Common myeloid progenitor, CD34-positive (primary cell): ENCODE measurements at regions not wholly inside any gene's neighbourhood (a gene's known extent, or its start where the extent isn't known, plus 50 kb on each side); places are given as distances from the start of the nearest gene placed in this dataset.

Experiments
- CTCF ChIA-PET: fragments of 350-600 bp; sonication (Branson Sonifier 250); formaldehyde crosslinking; loops from one replicate; lab custom pipeline; 2021; ENCODE audit warnings: antibody characterized with exemption; lab: Charles Lee
- POLR2A ChIA-PET: fragments of 350-600 bp; sonication (Branson Sonifier 250); formaldehyde crosslinking; loops from one replicate; lab custom pipeline; 2021; ENCODE audit warnings: antibody characterized with exemption; lab: Charles Lee
- DNase-seq, 3 donors: peaks; one replicate each; pipeline versions ENCODE4 v3.0.0 to v3.0.0-alpha.2; 2013
- H3K27ac ChIP-seq, 2 experiments: 1 replicate in 1 of 2; 2 replicates in 1 of 2; pipeline ENCODE4 v1.7.0; 2013; ENCODE audit warnings: inconsistent platforms in 2 of 2, low read length in 2 of 2, mild to moderate bottlenecking in 2 of 2, low read depth in 1 of 2, moderate library complexity in 1 of 2; ENCODE audit not compliant: severe bottlenecking in 2 of 2, insufficient read depth in 1 of 2, poor library complexity in 1 of 2
- H3K27me3 ChIP-seq, 5 experiments: replicated peaks in 2 of 5; 1 replicate in 3 of 5; 2 replicates in 2 of 5; pipeline versions ENCODE4 v1.6.1 to v1.7.0; 2013; ENCODE audit warnings: low read length in 4 of 5, mild to moderate bottlenecking in 2 of 5, moderate library complexity in 2 of 5, inconsistent platforms in 1 of 5; ENCODE audit not compliant: insufficient read depth in 5 of 5, control insufficient read depth in 4 of 5
- H3K36me3 ChIP-seq, 4 experiments: 1 replicate in 2 of 4; 2 replicates in 2 of 4; pipeline versions ENCODE4 v1.6.1 to v1.7.0; 2013; ENCODE audit warnings: low read length in 3 of 4, control low read depth in 1 of 4, mild to moderate bottlenecking in 1 of 4; ENCODE audit not compliant: control insufficient read depth in 4 of 4, insufficient read depth in 4 of 4
- H3K4me1 ChIP-seq, 4 experiments: 1 replicate in 3 of 4; 2 replicates in 1 of 4; pipeline versions ENCODE4 v1.6.1 to v1.7.1; 2013; ENCODE audit warnings: low read length in 3 of 4, mild to moderate bottlenecking in 3 of 4, control low read depth in 1 of 4, inconsistent platforms in 1 of 4, moderate library complexity in 1 of 4; ENCODE audit not compliant: control insufficient read depth in 4 of 4, insufficient read depth in 4 of 4; ENCODE audit errors: control extremely low read depth in 1 of 4
- H3K4me3 ChIP-seq, 7 experiments: 1 replicate in 4 of 7; 2 replicates in 3 of 7; pipeline versions ENCODE4 v1.5.1 to v1.7.0; 2013; ENCODE audit warnings: mild to moderate bottlenecking in 7 of 7, low read length in 6 of 7, moderate library complexity in 6 of 7, inconsistent platforms in 2 of 7, low read depth in 2 of 7, control low read depth in 1 of 7; ENCODE audit not compliant: insufficient read depth in 4 of 7, control insufficient read depth in 1 of 7; ENCODE audit errors: extremely low read depth in 1 of 7
- H3K9me3 ChIP-seq, 5 experiments: 1 replicate in 4 of 5; 2 replicates in 1 of 5; pipeline versions ENCODE4 v1.6.1 to v1.7.1; 2013; ENCODE audit warnings: low read length in 4 of 5, mild to moderate bottlenecking in 2 of 5, inconsistent platforms in 1 of 5, low read depth in 1 of 5, moderate library complexity in 1 of 5; ENCODE audit not compliant: control insufficient read depth in 4 of 5, insufficient read depth in 2 of 5; ENCODE audit errors: control extremely low read depth in 1 of 5
- WGBS: methylation state at CpG from one replicate; pipeline ENCODE4 v1.1.5; 2013; ENCODE audit not compliant: insufficient coverage; 5-methylcytosine and 5-hydroxymethylcytosine counted together

DNA sequence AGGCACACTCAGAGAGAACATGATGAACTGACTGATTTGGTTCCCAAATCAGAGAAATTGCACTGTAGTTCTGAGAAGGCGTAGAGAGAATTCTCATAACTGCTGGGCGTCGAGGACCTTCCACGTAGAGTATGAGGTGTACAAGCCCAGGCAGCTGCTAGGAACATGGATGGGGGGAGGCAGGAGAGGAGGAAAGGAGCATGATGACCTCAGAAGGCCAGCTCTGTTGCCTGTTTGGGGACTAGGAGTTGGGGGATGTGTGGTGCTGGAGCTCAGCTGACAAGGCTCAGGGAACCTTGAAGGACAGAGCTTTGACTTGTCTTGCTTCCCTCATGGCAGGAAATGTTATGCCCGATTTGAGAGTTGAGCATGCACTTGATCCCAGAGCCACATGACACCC lies 485.4 kb downstream of the IRX1 start:
- H3K36me3 ChIP-seq = no peaks in the 10 kb centered on the region
- no peaks in the 10 kb centered on the region for H3K4me1 ChIP-seq
- no peak overlapping the region for H3K4me3 ChIP-seq
- 100% methylated on average over 4 of the region's 5 CpGs for WGBS
- CTCF ChIA-PET = no interaction called here
- DNase-seq = no peak
- H3K9me3 ChIP-seq = no peaks in the 10 kb centered on the region
- H3K27me3 ChIP-seq = peaks cover 0 to 2% (median 0%) of the 10 kb centered on the region in 5 experiments
- H3K27ac ChIP-seq = no peak overlapping the region
- POLR2A ChIA-PET = no interaction called here

DNA sequence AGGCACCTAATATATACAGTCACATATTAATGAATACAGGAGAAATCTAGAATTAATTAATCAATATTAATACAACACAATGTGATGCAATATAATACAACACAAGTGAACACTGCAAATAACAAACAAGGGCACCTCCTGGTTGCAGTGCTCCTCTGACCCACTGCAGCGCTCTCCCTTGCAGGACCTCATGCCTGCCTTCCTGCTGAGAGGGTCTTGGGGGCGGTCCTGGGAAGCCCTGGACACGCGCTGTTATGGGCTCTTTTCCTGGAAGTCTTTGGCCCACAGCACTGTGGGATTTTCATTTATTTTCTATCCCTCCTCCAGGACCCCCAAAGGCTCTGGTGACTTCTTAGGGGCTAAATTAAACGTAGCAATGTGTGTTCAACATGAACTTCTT lies 485.8 kb downstream of the IRX1 start:
- no peak overlapping the region for H3K27ac ChIP-seq
- H3K36me3 ChIP-seq = no peaks in the 10 kb centered on the region
- CTCF ChIA-PET = no interaction called here
- peaks cover 0 to 2% (median 0%) of the 10 kb centered on the region in 5 experiments for H3K27me3 ChIP-seq
- 88% methylated on average over 5 of the region's 5 CpGs for WGBS
- POLR2A ChIA-PET = no interaction called here
- no peak for DNase-seq
- no peaks in the 10 kb centered on the region for H3K9me3 ChIP-seq
- H3K4me3 ChIP-seq = no peak overlapping the region
- H3K4me1 ChIP-seq = no peaks in the 10 kb centered on the region

DNA sequence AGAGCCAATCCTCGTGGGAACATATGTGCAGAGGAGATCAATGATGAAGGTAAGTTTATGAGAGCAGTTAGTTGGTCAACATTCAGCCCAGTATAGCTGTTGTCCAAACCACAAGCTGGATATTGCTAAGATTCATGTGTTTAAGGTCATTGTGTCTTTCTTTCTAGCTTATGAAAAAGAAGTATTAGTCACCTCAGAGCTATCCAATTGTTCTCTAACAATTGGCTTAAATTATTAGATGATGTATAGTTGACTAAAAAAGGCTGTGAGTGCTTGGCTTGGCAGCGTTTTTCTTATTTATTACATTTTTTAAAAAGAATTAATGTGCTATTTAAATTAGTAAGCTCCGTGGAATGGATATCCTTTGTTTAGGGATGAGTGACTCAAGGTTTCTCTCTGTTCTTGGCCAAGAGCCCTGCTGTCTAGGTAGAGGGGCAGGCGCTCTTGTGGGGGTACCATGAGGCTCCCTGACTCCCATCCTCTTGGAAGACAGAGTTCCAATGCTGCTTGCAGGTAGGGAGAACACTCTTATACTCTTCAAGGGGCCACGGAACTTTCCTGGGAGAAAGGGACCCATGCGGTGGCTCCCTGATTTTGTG lies 487.4 kb downstream of the IRX1 start:
- Histone ChIP-seq H3K9me3 (no peaks in the 10 kb centered on the region), H3K27me3 (no peaks in the 10 kb centered on the region), H3K27ac (no peak overlapping the region), H3K4me3 (no peak overlapping the region), H3K36me3 (no peaks in the 10 kb centered on the region), H3K4me1 (no peaks in the 10 kb centered on the region)
- 100% methylated on average over 1 of the region's 6 CpGs for WGBS
- ChIA-PET POLR2A (no interaction called here), CTCF (no interaction called here)
- DNase-seq = no peak

DNA sequence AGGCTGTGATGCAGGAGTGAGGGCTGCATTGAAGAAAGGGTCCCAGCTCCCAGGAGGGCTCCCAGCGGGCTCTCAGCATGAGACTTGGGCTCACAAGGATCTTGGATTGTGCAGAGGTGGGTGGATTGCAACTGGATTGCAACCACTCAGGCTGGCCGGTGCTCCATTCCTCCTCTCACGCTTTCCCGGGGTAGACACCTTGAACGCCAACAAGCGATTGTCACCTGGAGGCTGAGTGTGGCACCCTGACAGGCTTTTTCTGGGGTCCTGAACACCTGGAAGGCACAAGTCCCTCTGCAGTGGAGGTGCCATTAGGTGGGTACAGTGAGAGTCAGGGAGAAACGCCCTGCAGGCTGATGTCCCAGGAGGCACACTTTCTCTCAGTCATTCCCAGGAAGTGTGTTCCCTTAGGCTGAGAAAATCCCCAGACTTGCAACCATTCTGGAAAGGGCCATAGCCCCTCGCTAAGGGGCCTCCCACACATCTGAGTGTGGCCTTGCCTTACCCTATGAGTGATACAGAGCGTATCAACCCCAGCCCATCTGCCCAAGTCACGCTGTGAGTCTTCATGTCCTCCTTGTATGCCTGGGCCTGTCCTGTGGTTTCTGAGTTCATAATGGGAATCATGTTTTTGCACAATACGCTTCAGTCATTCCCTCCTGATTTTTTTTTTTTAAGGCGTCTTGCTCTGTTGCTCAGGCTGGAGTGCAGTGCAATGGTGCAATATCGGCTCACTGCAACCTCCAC lies 488.1 kb downstream of the IRX1 start:
- no peaks in the 10 kb centered on the region for H3K36me3 ChIP-seq
- POLR2A ChIA-PET = no interaction called here
- CTCF ChIA-PET = no interaction called here
- no peak overlapping the region for H3K4me3 ChIP-seq
- H3K27ac ChIP-seq = no peak overlapping the region
- no peak for DNase-seq
- H3K4me1 ChIP-seq = no peaks in the 10 kb centered on the region
- H3K27me3 ChIP-seq = no peaks in the 10 kb centered on the region
- 89% methylated on average over 13 of the region's 13 CpGs for WGBS
- peaks cover 0 to under 1% (median 0%) of the 10 kb centered on the region in 5 experiments for H3K9me3 ChIP-seq

DNA sequence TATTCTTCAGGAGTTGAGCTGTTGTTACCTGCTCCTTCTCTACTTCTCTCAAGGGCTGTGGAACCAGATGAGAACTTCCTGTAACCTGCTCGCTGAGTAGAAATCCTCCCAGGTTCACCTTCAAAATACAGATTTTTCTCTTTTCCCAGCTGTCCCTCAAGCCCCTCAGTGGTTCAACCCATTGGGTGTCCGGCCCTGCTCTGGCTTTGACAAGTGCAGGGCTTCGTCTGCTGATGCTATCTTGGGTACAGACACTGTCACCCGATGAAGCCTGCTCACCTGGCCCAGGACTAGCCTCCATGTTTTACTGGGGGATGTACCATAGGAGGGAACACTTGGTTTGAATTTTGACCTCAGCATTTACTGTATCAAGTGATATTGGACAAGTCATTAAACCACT lies 490.4 kb downstream of the IRX1 start:
- 93% methylated on average over 4 of the region's 4 CpGs for WGBS
- Histone ChIP-seq H3K4me1 (no peaks in the 10 kb centered on the region), H3K4me3 (no peak overlapping the region), H3K36me3 (no peaks in the 10 kb centered on the region), H3K27ac (no peak overlapping the region), H3K27me3 (no peaks in the 10 kb centered on the region), H3K9me3 (peaks cover 0 to 3% (median 0%) of the 10 kb centered on the region in 5 experiments)
- DNase-seq = no peak
- ChIA-PET CTCF (no interaction called here), POLR2A (no interaction called here)

DNA sequence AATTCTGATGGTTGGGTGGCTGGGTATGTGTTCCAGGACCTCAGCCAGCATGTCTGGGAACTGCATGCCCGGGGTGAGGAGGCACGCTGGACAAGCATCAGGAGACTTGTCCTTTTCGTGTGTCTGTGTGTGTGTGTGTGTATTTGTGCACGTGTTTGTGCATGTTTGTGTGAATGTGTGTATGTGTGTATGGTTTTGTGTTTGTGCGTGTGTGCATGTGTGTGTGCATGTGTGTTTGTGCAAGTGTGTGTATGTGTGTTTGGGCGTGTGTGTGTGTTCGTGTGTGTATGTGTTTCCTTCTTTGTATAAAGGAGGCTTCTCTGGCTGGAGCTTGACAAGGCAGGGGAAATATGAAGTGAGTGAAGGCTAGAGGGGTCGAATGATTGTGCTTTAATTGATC lies 491.5 kb downstream of the IRX1 start:
- no peak for DNase-seq
- CTCF ChIA-PET = no interaction called here
- no peak overlapping the region for H3K4me3 ChIP-seq
- POLR2A ChIA-PET = no interaction called here
- no peaks in the 10 kb centered on the region for H3K27me3 ChIP-seq
- H3K4me1 ChIP-seq = no peaks in the 10 kb centered on the region
- WGBS = 100% methylated on average over 6 of the region's 8 CpGs
- no peak overlapping the region for H3K27ac ChIP-seq
- H3K36me3 ChIP-seq = no peaks in the 10 kb centered on the region
- H3K9me3 ChIP-seq = peaks cover 0 to 3% (median 0%) of the 10 kb centered on the region in 5 experiments

DNA sequence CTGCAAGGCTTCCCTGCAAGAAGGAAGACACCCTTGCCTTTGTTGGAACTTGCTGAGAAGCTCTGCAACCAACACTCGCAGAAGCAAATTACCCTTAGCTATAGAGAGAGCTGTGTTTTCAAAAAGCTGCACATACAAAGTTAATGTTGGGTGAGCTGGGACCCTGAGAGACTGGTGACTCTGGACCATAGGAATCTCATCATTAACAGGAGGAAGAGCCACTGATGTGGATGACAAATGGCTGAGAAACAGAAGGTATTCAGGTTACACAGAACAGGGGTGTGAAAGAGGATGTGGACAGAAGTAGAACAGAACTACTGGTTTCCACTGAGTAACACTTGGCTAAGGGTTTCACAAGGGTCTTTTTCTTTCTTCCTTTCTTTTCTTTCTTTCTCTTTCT lies 493.5 kb downstream of the IRX1 start:
- no peak for DNase-seq
- peaks cover 0 to 3% (median 0%) of the 10 kb centered on the region in 5 experiments for H3K9me3 ChIP-seq
- CTCF ChIA-PET = no interaction called here
- no peak overlapping the region for H3K27ac ChIP-seq
- no peaks in the 10 kb centered on the region for H3K36me3 ChIP-seq
- H3K27me3 ChIP-seq = no peaks in the 10 kb centered on the region
- WGBS = 100% methylated on average over 1 of the region's 1 CpG
- H3K4me3 ChIP-seq = no peak overlapping the region
- H3K4me1 ChIP-seq = no peaks in the 10 kb centered on the region
- POLR2A ChIA-PET = no interaction called here
